HL-60 (cell line): ENCODE measurements at regions not wholly inside any gene's neighbourhood (a gene's known extent, or its start where the extent isn't known, plus 50 kb on each side); places are given as distances from the start of the nearest gene placed in this dataset.

Source experiments
- CTCF ChIP-seq: IDR thresholded peaks from one replicate; pipeline ENCODE4 v1.5.1; 2011; ENCODE audit warnings: low read length, control low read depth, inconsistent platforms; ENCODE audit not compliant: insufficient read depth
- GABPA ChIP-seq: IDR thresholded peaks from 2 replicates; pipeline ENCODE4 v1.6.1; 2012; ENCODE audit warnings: low read depth
- POLR2AphosphoS5 ChIP-seq: IDR thresholded peaks from 2 replicates; pipeline ENCODE4 v1.6.1; 2012; ENCODE audit warnings: low read depth
- SPI1 ChIP-seq: IDR thresholded peaks from 2 replicates; pipeline ENCODE4 v1.6.1; 2012; ENCODE audit warnings: low read depth, mild to moderate bottlenecking, borderline replicate concordance
- TF ChIP-seq, protein P1 (sequence below): IDR thresholded peaks from 2 replicates; pipeline ENCODE4 v1.6.1; 2012; ENCODE audit warnings: low read depth; ENCODE audit not compliant: insufficient replicate concordance

DNA sequence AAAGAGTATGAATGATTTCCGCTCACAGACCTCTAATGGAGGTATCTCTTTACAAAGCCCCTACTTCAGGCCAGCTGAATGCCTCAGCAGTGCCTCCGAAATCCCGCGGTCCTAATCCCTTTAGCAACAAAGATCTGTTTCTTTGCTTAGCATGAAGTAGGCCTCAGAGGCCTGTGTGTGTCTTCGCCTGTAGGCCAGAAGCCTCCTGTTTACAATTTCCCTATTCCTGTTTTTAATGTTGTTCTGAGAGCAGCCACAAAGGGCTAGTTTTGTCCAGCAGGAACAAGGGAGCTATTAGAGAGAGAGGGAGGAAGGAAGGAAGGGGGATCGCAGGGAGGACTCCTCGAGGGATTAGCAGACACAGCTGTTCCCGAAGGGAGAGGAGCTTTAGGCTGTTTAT lies 166.4 kb upstream of the SPRY4 start:
- no peak for TF ChIP-seq CTCF
- no peak for TF ChIP-seq POLR2AphosphoS5
- TF ChIP-seq, protein P1, sequence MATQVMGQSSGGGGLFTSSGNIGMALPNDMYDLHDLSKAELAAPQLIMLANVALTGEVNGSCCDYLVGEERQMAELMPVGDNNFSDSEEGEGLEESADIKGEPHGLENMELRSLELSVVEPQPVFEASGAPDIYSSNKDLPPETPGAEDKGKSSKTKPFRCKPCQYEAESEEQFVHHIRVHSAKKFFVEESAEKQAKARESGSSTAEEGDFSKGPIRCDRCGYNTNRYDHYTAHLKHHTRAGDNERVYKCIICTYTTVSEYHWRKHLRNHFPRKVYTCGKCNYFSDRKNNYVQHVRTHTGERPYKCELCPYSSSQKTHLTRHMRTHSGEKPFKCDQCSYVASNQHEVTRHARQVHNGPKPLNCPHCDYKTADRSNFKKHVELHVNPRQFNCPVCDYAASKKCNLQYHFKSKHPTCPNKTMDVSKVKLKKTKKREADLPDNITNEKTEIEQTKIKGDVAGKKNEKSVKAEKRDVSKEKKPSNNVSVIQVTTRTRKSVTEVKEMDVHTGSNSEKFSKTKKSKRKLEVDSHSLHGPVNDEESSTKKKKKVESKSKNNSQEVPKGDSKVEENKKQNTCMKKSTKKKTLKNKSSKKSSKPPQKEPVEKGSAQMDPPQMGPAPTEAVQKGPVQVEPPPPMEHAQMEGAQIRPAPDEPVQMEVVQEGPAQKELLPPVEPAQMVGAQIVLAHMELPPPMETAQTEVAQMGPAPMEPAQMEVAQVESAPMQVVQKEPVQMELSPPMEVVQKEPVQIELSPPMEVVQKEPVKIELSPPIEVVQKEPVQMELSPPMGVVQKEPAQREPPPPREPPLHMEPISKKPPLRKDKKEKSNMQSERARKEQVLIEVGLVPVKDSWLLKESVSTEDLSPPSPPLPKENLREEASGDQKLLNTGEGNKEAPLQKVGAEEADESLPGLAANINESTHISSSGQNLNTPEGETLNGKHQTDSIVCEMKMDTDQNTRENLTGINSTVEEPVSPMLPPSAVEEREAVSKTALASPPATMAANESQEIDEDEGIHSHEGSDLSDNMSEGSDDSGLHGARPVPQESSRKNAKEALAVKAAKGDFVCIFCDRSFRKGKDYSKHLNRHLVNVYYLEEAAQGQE: no peak
- TF ChIP-seq GABPA: no peak
- no peak for TF ChIP-seq SPI1
